Activated naive CD8-positive, alpha-beta T cell treated with anti-CD3 and anti-CD28 coated beads for 36 hours (primary cell): ENCODE measurements at regions not wholly inside any gene's neighbourhood (a gene's known extent, or its start where the extent isn't known, plus 50 kb on each side); places are given as distances from the start of the nearest gene placed in this dataset.
"Not testable (repeated sequence)": the region's sequence is repeated elsewhere in the genome, so short reads cannot be mapped to it uniquely, and the experiment has no call there.

Source experiments
- DNase-seq: peaks from one replicate; pipeline ENCODE4 v3.0.0; 2021
- H3K27ac Mint-ChIP-seq: one replicate; pipeline ENCODE4 v1.8.0; 2022; ENCODE audit warnings: mild to moderate bottlenecking, moderate library complexity, mixed read lengths
- H3K27me3 Mint-ChIP-seq: one replicate; pipeline ENCODE4 v1.8.0; 2022; ENCODE audit warnings: mild to moderate bottlenecking, mixed read lengths
- H3K36me3 Mint-ChIP-seq: one replicate; pipeline ENCODE4 v1.8.0; 2021; ENCODE audit warnings: mild to moderate bottlenecking, mixed read lengths
- H3K4me1 Mint-ChIP-seq: one replicate; pipeline ENCODE4 v1.8.0; 2021; ENCODE audit warnings: mixed read lengths
- H3K4me3 Mint-ChIP-seq: one replicate; pipeline ENCODE4 v1.8.0; 2022; ENCODE audit warnings: mild to moderate bottlenecking, moderate library complexity, mixed read lengths
- H3K9me3 Mint-ChIP-seq: one replicate; pipeline ENCODE4 v1.8.0; 2022; ENCODE audit warnings: mixed read lengths

DNA sequence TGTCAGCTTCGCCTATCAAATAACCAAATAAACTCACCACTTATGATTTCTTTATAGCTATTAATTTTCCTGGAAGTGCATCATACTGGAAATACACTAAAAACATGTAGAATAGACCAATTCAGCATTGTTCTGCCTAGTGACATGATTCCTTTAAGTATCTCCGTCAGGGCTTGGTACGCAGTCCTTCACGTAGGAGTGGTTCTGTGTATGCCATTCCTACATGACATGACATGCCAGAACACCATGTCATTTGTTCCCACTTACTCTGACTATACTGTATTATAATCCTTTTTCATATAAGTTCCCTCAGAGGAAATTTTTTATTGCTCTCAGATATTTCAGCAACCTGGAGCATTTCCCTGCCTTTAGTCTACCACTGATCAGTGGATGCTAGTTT, 230.7 kb upstream of the EPHA3 start:
- no peaks in the 10 kb centered on the region for H3K36me3 Mint-ChIP-seq
- peaks cover 3% of the 10 kb centered on the region for H3K9me3 Mint-ChIP-seq
- H3K4me1 Mint-ChIP-seq: no peaks in the 10 kb centered on the region
- no peaks in the 10 kb centered on the region for H3K27me3 Mint-ChIP-seq
- no peak for DNase-seq
- no peak overlapping the region for H3K4me3 Mint-ChIP-seq
- H3K27ac Mint-ChIP-seq: no peak overlapping the region

- H3K4me3 Mint-ChIP-seq: no peak overlapping the region
- no peak overlapping the region for H3K27ac Mint-ChIP-seq
- H3K4me1 Mint-ChIP-seq: no peaks in the 10 kb centered on the region
- peaks cover 4% of the 10 kb centered on the region for H3K9me3 Mint-ChIP-seq
- DNase-seq: no peak
- no peaks in the 10 kb centered on the region for H3K36me3 Mint-ChIP-seq
- H3K27me3 Mint-ChIP-seq: no peaks in the 10 kb centered on the region
Observed at GRCh38 chr3:88879905-88880304, 227.5 kb upstream of the EPHA3 start.

DNA sequence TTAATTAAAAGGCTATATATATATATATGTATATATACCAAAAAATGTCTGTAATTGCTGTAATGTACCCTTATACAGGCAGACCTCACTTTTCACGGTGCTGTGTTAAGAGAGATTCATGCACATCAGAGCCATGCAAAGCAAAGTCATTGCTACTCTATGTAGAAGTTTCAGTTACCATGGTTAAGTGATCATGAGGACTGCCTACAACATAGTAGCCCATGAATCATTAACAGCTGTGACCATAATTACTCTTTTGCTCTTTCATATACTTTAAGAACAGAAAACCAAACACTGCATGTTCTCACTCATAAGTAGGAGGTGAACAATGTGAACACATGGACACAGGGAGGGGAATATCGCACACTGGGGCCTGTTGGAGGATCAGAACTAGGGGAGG, 225.3 kb upstream of the EPHA3 start:
- H3K27me3 Mint-ChIP-seq: no peaks in the 10 kb centered on the region
- H3K36me3 Mint-ChIP-seq: no peaks in the 10 kb centered on the region

DNA sequence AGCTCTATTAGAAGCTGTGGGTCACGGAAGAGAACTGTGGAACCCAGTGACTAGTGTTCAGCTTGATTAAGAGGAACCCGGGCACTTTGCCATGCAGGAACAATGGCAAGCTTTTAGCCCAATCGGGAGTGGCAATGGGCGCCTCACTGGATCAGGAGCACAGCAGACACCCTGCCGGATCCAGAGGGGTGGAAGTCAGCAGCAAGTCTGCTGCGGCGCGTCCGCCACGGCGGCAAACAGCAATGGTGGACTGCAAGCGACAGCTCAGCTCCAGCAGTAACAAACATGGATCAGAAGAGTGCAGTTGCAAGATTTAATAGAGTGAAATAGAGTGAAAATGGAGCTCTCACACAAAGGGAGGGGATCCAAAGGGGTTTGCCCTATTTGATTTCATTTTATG, 220.8 kb upstream of the EPHA3 start:
- H3K4me3 Mint-ChIP-seq: not testable (repeated sequence)

More for the DNA sequence above, 225.3 kb upstream of the EPHA3 start:
- no peak overlapping the region for H3K4me3 Mint-ChIP-seq
- no peak for DNase-seq
- H3K9me3 Mint-ChIP-seq: peaks cover 7% of the 10 kb centered on the region
- H3K27ac Mint-ChIP-seq: no peak overlapping the region
- H3K4me1 Mint-ChIP-seq: no peaks in the 10 kb centered on the region

GRCh38 chr3:88896026-88896425, 211.4 kb upstream of the EPHA3 start:
- H3K36me3 Mint-ChIP-seq: no peaks in the 10 kb centered on the region
- no peaks in the 10 kb centered on the region for H3K4me1 Mint-ChIP-seq
- DNase-seq: no peak
- H3K9me3 Mint-ChIP-seq: peaks cover 4% of the 10 kb centered on the region
- no peak overlapping the region for H3K4me3 Mint-ChIP-seq
- no peaks in the 10 kb centered on the region for H3K27me3 Mint-ChIP-seq
- H3K27ac Mint-ChIP-seq: no peak overlapping the region

More for the DNA sequence above, 220.8 kb upstream of the EPHA3 start:
- not testable (repeated sequence) for DNase-seq, H3K27ac Mint-ChIP-seq, H3K36me3 Mint-ChIP-seq, H3K4me1 Mint-ChIP-seq, H3K27me3 Mint-ChIP-seq
- peaks cover 16% of the 10 kb centered on the region for H3K9me3 Mint-ChIP-seq

DNA sequence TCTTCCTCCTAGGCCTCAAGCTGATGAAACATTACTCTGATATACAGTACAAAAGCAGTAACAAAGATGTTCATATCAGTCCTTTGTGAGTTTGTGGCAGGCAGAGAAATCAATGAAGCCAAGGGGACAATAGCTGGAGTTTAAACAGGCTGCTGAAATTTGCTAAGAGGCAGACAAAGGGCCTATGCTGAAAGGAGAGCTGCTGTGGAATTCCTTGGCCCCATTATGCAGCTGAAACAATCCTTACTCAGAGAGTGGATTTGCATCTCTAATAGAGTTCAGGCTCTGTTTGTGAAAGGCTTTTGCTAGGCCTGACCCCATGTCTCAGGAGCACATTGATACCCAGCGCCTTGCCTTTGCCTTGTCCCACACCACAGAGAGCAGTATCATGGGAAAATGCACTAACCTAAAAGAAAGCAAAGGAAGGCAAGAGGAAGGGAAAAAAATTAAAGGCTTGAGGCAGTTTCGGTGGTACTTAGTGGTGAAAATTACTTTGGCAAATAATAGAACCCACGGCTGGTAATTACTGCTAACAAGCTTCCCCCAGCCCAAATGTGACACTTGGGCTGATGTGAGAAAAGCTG, 195.0 kb upstream of the EPHA3 start:
- no peak overlapping the region for H3K27ac Mint-ChIP-seq
- H3K36me3 Mint-ChIP-seq: no peaks in the 10 kb centered on the region
- no peak overlapping the region for H3K4me3 Mint-ChIP-seq
- peaks cover 1% of the 10 kb centered on the region for H3K9me3 Mint-ChIP-seq
- no peak for DNase-seq
- H3K4me1 Mint-ChIP-seq: no peaks in the 10 kb centered on the region
- H3K27me3 Mint-ChIP-seq: no peaks in the 10 kb centered on the region

GRCh38 chr3:88918841-88919240, 188.6 kb upstream of the EPHA3 start:
- no peaks in the 10 kb centered on the region for H3K4me1 Mint-ChIP-seq
- H3K4me3 Mint-ChIP-seq: no peak overlapping the region
- no peak for DNase-seq
- no peaks in the 10 kb centered on the region for H3K9me3 Mint-ChIP-seq
- H3K27me3 Mint-ChIP-seq: no peaks in the 10 kb centered on the region
- H3K36me3 Mint-ChIP-seq: no peaks in the 10 kb centered on the region
- H3K27ac Mint-ChIP-seq: no peak overlapping the region

DNA sequence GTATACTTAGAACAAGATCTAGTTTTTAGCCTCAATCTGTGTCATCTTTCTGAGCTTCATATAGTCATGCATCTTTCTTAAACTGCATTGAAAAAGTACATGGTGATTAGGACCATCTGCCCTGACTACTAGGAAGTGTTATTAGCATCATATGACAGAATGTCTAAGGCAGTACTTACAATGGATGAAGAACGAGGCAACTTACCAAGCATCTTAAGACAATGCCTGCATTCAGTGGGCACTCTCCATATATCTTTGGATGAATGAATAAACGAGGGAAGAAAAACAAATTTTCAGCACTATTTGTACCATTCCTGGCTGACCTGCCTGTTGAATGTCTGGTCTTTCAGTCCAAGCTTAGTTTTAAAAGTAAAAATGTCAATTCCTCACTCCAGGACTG, 185.4 kb upstream of the EPHA3 start:
- Mint-ChIP-seq H3K9me3 (no peaks in the 10 kb centered on the region), H3K27ac (no peak overlapping the region), H3K27me3 (no peaks in the 10 kb centered on the region), H3K4me3 (no peak overlapping the region), H3K36me3 (no peaks in the 10 kb centered on the region), H3K4me1 (no peaks in the 10 kb centered on the region)
- no peak for DNase-seq

DNA sequence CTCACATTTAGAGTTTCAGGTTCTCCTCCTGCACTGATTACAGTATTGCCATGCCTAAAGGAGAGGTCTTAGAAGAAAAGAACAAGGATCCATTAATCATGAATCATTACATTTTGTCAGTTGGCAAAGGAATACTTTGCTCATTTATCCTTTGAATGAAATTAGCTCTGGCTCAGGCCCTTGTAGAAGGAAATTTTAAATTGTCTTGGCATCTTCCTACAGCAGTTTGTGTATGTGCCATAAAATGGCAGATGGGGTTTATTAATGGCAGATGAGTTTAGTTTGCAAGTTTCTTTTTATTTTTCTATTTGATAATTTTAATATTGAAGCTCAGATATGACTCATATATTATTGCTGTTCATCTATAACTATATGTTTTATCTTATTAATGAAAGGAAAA, 181.2 kb upstream of the EPHA3 start:
- H3K27me3 Mint-ChIP-seq: no peaks in the 10 kb centered on the region
- no peaks in the 10 kb centered on the region for H3K9me3 Mint-ChIP-seq
- H3K36me3 Mint-ChIP-seq: no peaks in the 10 kb centered on the region
- no peaks in the 10 kb centered on the region for H3K4me1 Mint-ChIP-seq
- DNase-seq: no peak
- no peak overlapping the region for H3K27ac Mint-ChIP-seq
- H3K4me3 Mint-ChIP-seq: no peak overlapping the region

- H3K4me3 Mint-ChIP-seq: no peak overlapping the region
- H3K4me1 Mint-ChIP-seq: no peaks in the 10 kb centered on the region
- H3K9me3 Mint-ChIP-seq: peaks cover 2% of the 10 kb centered on the region
- H3K27me3 Mint-ChIP-seq: no peaks in the 10 kb centered on the region
- no peak for DNase-seq
- H3K36me3 Mint-ChIP-seq: no peaks in the 10 kb centered on the region
- H3K27ac Mint-ChIP-seq: no peak overlapping the region
Observed at GRCh38 chr3:88930611-88931010, 176.8 kb upstream of the EPHA3 start.

DNA sequence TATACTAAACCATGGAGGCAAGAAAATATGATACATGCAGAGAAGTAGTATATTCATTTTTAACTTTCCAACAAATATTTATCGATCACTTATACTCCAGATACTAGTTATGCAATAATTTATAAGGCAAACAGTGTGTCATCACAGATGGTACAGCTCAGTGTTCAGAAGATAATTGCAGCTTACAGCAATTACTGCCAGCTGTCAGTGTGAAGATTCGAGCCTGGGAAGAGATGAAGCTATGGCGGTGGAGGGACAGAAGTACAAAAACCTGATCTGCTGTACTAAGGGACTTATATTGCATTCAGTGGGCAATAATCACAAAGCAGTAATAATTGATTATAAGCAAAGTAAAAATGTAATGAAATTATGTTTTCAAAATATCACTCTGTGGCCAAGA, 170.6 kb upstream of the EPHA3 start:
- no peak for DNase-seq
- Mint-ChIP-seq H3K4me1 (no peaks in the 10 kb centered on the region), H3K4me3 (no peak overlapping the region), H3K27me3 (no peaks in the 10 kb centered on the region), H3K36me3 (no peaks in the 10 kb centered on the region), H3K9me3 (peaks cover 2% of the 10 kb centered on the region), H3K27ac (no peak overlapping the region)

DNA sequence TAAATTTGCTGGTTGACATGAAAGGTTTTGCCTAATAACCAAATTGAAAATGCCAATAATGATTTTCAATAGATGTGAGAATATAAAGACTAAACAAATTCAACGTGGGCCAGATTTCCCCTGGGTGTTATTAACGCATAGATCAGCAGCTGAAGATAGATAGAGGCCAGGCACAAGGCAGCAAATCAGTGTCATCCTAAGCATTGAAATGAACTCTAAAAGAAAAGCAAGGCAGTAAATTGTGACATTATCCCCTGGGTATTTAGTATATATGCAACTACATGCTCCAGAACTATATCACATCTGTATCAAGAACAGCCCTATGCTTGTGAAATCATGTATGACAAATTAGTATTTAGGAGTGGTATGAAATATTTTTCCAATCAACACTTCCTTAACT, 167.1 kb upstream of the EPHA3 start:
- H3K9me3 Mint-ChIP-seq: no peaks in the 10 kb centered on the region
- no peak overlapping the region for H3K4me3 Mint-ChIP-seq
- no peak overlapping the region for H3K27ac Mint-ChIP-seq
- H3K36me3 Mint-ChIP-seq: no peaks in the 10 kb centered on the region
- H3K4me1 Mint-ChIP-seq: no peaks in the 10 kb centered on the region
- no peaks in the 10 kb centered on the region for H3K27me3 Mint-ChIP-seq
- DNase-seq: no peak

DNA sequence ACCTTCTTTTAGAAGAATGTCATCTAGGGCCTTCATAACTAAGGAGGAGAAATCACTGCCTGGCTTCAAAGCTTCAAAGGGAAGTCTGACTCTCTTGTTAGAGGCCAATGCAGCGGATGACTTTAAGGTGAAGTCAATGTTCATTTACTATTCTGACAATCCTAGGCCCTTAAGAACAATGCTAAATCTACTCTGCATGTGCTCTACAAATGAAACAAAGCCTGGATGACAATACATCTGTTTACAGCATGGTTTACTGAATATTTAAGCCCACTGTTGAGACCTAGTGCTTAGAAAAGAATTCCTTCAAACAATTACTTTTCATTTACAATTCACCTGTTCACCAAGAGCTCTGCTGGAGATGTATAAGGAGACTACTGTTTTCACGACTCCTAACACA, 160.4 kb upstream of the EPHA3 start:
- Mint-ChIP-seq H3K27ac (no peak overlapping the region), H3K27me3 (no peaks in the 10 kb centered on the region), H3K36me3 (no peaks in the 10 kb centered on the region), H3K4me3 (no peak overlapping the region), H3K9me3 (peaks cover 5% of the 10 kb centered on the region), H3K4me1 (no peaks in the 10 kb centered on the region)
- DNase-seq: no peak

- Mint-ChIP-seq H3K9me3 (peaks cover 1% of the 10 kb centered on the region), H3K4me3 (no peak overlapping the region), H3K27me3 (no peaks in the 10 kb centered on the region), H3K4me1 (no peaks in the 10 kb centered on the region), H3K36me3 (no peaks in the 10 kb centered on the region), H3K27ac (no peak overlapping the region)
- no peak for DNase-seq
Observed at GRCh38 chr3:88954853-88955252, 152.6 kb upstream of the EPHA3 start.

- H3K27ac Mint-ChIP-seq: no peak overlapping the region
- no peak overlapping the region for H3K4me3 Mint-ChIP-seq
- H3K27me3 Mint-ChIP-seq: no peaks in the 10 kb centered on the region
- no peaks in the 10 kb centered on the region for H3K4me1 Mint-ChIP-seq
- no peaks in the 10 kb centered on the region for H3K36me3 Mint-ChIP-seq
- DNase-seq: no peak
- H3K9me3 Mint-ChIP-seq: peaks cover 2% of the 10 kb centered on the region
Observed at GRCh38 chr3:88955274-88955673, 152.1 kb upstream of the EPHA3 start.

DNA sequence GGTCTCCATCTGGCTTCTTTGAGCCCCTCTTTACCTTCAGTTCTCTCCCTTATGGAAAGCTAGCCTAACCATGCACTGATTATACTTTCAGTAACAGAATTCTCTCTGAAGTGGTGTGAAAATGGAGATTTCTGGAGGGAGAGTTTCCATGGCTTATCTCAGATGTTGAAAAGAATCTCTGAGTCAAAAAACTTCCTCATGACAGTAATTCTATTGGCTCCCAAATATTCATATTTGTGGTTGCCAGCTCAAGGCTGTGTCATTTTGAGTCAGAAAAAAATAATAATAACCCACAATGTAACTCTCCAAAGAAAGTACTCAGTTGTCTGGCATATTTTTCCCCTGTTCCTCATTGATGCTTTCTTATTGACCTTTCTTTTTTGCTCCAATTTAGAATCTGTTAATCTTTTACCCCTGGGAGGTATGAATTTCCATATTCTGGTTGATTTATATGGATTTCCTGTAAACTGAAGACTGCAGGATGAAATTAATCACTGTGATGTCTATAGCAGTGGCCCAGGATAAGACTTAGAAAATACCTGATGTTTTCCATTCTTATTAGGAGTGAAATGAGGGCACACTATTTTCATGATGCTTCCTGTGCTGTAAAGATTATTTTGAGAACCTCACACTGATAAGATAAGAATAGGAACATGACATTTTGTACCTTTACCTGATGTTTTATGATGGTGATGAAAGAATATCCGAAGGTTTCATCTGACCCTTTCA, 149.5 kb upstream of the EPHA3 start:
- H3K4me1 Mint-ChIP-seq: no peaks in the 10 kb centered on the region
- H3K4me3 Mint-ChIP-seq: no peak overlapping the region
- H3K9me3 Mint-ChIP-seq: peaks cover 4% of the 10 kb centered on the region
- H3K36me3 Mint-ChIP-seq: no peaks in the 10 kb centered on the region
- H3K27me3 Mint-ChIP-seq: no peaks in the 10 kb centered on the region
- DNase-seq: no peak
- no peak overlapping the region for H3K27ac Mint-ChIP-seq
